BJ (cell line): ENCODE measurements at regions not wholly inside any gene's neighbourhood (a gene's known extent, or its start where the extent isn't known, plus 50 kb on each side); places are given as distances from the start of the nearest gene placed in this dataset.
"Not testable (repeated sequence)": the region's sequence is repeated elsewhere in the genome, so short reads cannot be mapped to it uniquely, and the experiment has no call there.

Experiments used
- CTCF ChIA-PET: fragments of 350-600 bp; formaldehyde crosslinking; extraction: SDS; loops from one replicate; lab custom pipeline; 2021; ENCODE audit warnings: antibody characterized with exemption, inconsistent platforms; lab: Yijun Ruan, JAX
- POLR2A ChIA-PET: fragments of 300-600 bp; sonication (Branson Sonifier 250); formaldehyde crosslinking; extraction: SDS; loops from one replicate; lab custom pipeline; 2021; ENCODE audit warnings: antibody characterized with exemption; lab: Charles Lee
- DNase-seq: peaks from one replicate; pipeline ENCODE4 v3.0.0-alpha.2; 2011; ENCODE audit warnings: low read depth
- H3K27me3 ChIP-seq: 2 replicates; pipeline ENCODE4 v1.6.0; 2011; ENCODE audit warnings: low read length; ENCODE audit not compliant: control insufficient read depth, insufficient read depth
- H3K36me3 ChIP-seq: 2 replicates; pipeline ENCODE4 v1.5.1; 2011; ENCODE audit warnings: low read length; ENCODE audit not compliant: control insufficient read depth, insufficient read depth
- H3K4me3 ChIP-seq: 2 replicates; pipeline ENCODE4 v1.5.1; 2011; ENCODE audit warnings: low read depth, mild to moderate bottlenecking, control low read depth, low read length
- CTCF ChIP-seq: IDR thresholded peaks from 2 replicates; pipeline ENCODE4 v1.5.1; 2011; ENCODE audit warnings: low read depth, mild to moderate bottlenecking, control low read depth, inconsistent platforms, low read length, moderate library complexity; ENCODE audit not compliant: insufficient read depth

- TF ChIP-seq CTCF = no peak
- Histone ChIP-seq H3K36me3 (no peaks in the 10 kb centered on the region), H3K27me3 (0 out of 2 replicates have a peak, but pooled peaks cover 1% of the 10 kb centered on the region), H3K4me3 (no peak overlapping the region)
- ChIA-PET CTCF (no interaction called here), POLR2A (no interaction called here)
- no peak for DNase-seq
These were observed 79.4 kb downstream of the SNTN start for GRCh38 chr3:63731866-63732265.

- CTCF ChIA-PET, DNase-seq, H3K4me3 ChIP-seq, H3K27me3 ChIP-seq, POLR2A ChIA-PET, H3K36me3 ChIP-seq: not testable (repeated sequence)
These were observed 80.8 kb downstream of the SNTN start for GRCh38 chr3:63733278-63733677.

GRCh38 chr3:63734632-63735031 lies 82.2 kb downstream of the SNTN start:
- CTCF ChIA-PET, POLR2A ChIA-PET, DNase-seq, H3K36me3 ChIP-seq, H3K27me3 ChIP-seq, H3K4me3 ChIP-seq: not testable (repeated sequence)

GRCh38 chr3:63736757-63737156 lies 82.3 kb upstream of the C3orf49 start:
- H3K27me3 ChIP-seq, POLR2A ChIA-PET, H3K4me3 ChIP-seq, DNase-seq, CTCF ChIA-PET, H3K36me3 ChIP-seq: not testable (repeated sequence)

- H3K4me3 ChIP-seq, DNase-seq, H3K36me3 ChIP-seq, POLR2A ChIA-PET, CTCF ChIA-PET, H3K27me3 ChIP-seq: not testable (repeated sequence)
These were observed 80.5 kb upstream of the C3orf49 start for GRCh38 chr3:63738577-63738976.

GRCh38 chr3:63739474-63739873 lies 79.6 kb upstream of the C3orf49 start:
- DNase-seq = no peak
- no peak for TF ChIP-seq CTCF
- Histone ChIP-seq H3K36me3 (no peaks in the 10 kb centered on the region), H3K27me3 (0 out of 2 replicates have a peak, but pooled peaks cover 2% of the 10 kb centered on the region), H3K4me3 (no peak overlapping the region)
- POLR2A ChIA-PET = no interaction called here
- CTCF ChIA-PET = no interaction called here

GRCh38 chr3:63740116-63740515 lies 79.0 kb upstream of the C3orf49 start:
- no peaks in the 10 kb centered on the region for H3K36me3 ChIP-seq
- H3K4me3 ChIP-seq = no peak overlapping the region
- no peak for TF ChIP-seq CTCF
- 0 out of 2 replicates have a peak, but pooled peaks cover 2% of the 10 kb centered on the region for H3K27me3 ChIP-seq
- DNase-seq = no peak
- POLR2A ChIA-PET = no interaction called here
- CTCF ChIA-PET = interaction anchor here (0.8 kb wide), 1 partner anchor 13 kb away, joined by 3 read pairs; no protein-coding TSS in a partner anchor

- H3K4me3 ChIP-seq, DNase-seq, H3K36me3 ChIP-seq, H3K27me3 ChIP-seq, CTCF ChIA-PET, POLR2A ChIA-PET: not testable (repeated sequence)
These were observed 74.4 kb upstream of the C3orf49 start for GRCh38 chr3:63744693-63745092.
